ENCODE measurements at regions not wholly inside any gene's neighbourhood (a gene's known extent, or its start where the extent isn't known, plus 50 kb on each side); places are given as distances from the start of the nearest gene placed in this dataset.

- H3K36me3 ChIP-seq: no peaks in the 10 kb centered on the region
- H3K27me3 ChIP-seq: no peaks in the 10 kb centered on the region
- peak; percentile 43 for DNase-seq
- H3K4me3 ChIP-seq (ENCODE audit: low read depth, low read length): no peak overlapping the region
- H3K4me1 ChIP-seq: peaks cover 5% of the 10 kb centered on the region
- no peaks in the 10 kb centered on the region for H3K9me3 ChIP-seq
- TF ChIP-seq CTCF (IDR thresholded peaks at IDR 0.05; ENCODE audit: low read depth, low read length): no peak
These were observed 51.2 kb upstream of the TNIK start for GRCh38 chr3:171511450-171511849.

Data from BE2C (cell line).